ENCODE measurements at regions not wholly inside any gene's neighbourhood (a gene's known extent, or its start where the extent isn't known, plus 50 kb on each side); places are given as distances from the start of the nearest gene placed in this dataset.

DNA sequence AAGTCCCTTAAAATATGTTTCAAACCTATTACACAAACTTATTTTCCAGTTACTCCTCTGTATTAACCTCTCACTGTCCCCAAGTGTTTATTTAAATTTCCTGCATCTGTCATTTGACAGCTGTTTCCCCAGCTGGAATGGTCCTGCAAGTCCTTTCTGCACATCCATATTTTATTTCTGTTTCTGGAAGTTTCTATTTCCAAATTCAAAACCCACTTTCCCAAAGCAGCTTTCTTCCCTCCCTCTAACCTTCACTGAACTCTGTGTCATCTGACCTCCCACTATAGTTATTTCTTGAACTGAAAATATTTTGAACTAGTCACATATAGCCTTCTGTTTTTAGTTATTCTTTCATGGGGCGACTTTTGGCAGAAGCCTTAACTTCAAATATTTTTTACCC lies 459.4 kb upstream of the MC4R start:
- H3K36me3 Mint-ChIP-seq (ENCODE audit: low read depth, unreplicated experiment) = no peaks in the 10 kb centered on the region

DNA sequence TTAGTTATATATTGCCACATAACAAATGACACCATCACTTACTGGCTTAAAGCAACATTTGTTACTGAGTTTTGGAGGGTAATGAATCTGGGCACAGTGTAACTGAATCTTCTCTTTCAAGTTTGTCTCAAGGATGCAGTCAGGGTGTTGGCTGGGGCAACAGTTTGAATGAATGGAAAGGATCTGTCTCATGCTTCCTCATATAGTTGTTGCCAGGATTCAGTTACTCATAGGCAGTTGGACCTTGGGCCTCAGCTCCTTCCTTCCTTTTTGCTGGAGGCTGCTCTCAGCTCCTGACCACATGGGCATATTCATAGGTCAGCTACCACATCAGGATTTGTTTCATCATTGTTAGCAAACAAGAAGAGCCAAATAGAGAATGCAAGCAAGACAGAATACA lies 466.1 kb upstream of the MC4R start:
- no peak overlapping the region for H3K4me3 Mint-ChIP-seq (ENCODE audit: unreplicated experiment)
- H3K36me3 Mint-ChIP-seq (ENCODE audit: low read depth, unreplicated experiment) = no peaks in the 10 kb centered on the region
- Histone ChIP-seq H3K4me1 (ENCODE audit: insufficient read depth, low read length) (no peaks in the 10 kb centered on the region), H3K4me3 (ENCODE audit: insufficient read depth, low read depth, low read length) (no peak overlapping the region), H3K9me3 (ENCODE audit: insufficient read depth, low read depth, low read length) (no peaks in the 10 kb centered on the region), H4K20me1 (ENCODE audit: insufficient read depth, low read length) (no peaks in the 10 kb centered on the region), H3K27me3 (ENCODE audit: insufficient read depth, low read length) (no peaks in the 10 kb centered on the region), H3K36me3 (ENCODE audit: insufficient read depth, low read length) (no peaks in the 10 kb centered on the region), H3K27ac (ENCODE audit: low read depth, low read length) (no peak overlapping the region), H2AFZ (ENCODE audit: low read depth, low read length) (no peak overlapping the region), H3K9ac (ENCODE audit: low read length) (no peak overlapping the region), H3K4me2 (ENCODE audit: low read length) (no peak overlapping the region), H3K79me2 (ENCODE audit: insufficient read depth, low read length) (no peaks in the 10 kb centered on the region)
- FAIRE-seq (no peak), DNase-seq (ENCODE audit: low read depth) (no peak)
- H3K4me1 Mint-ChIP-seq (ENCODE audit: low read depth, unreplicated experiment) = no peaks in the 10 kb centered on the region
- TF ChIP-seq EZH2 (IDR thresholded peaks at IDR 0.05; ENCODE audit: insufficient read depth, low read length) = no peak
- TF ChIP-seq, protein P1, sequence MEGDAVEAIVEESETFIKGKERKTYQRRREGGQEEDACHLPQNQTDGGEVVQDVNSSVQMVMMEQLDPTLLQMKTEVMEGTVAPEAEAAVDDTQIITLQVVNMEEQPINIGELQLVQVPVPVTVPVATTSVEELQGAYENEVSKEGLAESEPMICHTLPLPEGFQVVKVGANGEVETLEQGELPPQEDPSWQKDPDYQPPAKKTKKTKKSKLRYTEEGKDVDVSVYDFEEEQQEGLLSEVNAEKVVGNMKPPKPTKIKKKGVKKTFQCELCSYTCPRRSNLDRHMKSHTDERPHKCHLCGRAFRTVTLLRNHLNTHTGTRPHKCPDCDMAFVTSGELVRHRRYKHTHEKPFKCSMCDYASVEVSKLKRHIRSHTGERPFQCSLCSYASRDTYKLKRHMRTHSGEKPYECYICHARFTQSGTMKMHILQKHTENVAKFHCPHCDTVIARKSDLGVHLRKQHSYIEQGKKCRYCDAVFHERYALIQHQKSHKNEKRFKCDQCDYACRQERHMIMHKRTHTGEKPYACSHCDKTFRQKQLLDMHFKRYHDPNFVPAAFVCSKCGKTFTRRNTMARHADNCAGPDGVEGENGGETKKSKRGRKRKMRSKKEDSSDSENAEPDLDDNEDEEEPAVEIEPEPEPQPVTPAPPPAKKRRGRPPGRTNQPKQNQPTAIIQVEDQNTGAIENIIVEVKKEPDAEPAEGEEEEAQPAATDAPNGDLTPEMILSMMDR (IDR thresholded peaks at IDR 0.05; ENCODE audit: insufficient read depth, low read depth, low read length) = no peak
- H3K9me3 Mint-ChIP-seq (ENCODE audit: unreplicated experiment) = no peaks in the 10 kb centered on the region
- no peak overlapping the region for H3K27ac Mint-ChIP-seq (ENCODE audit: unreplicated experiment)
- H3K27me3 Mint-ChIP-seq (ENCODE audit: low read depth, unreplicated experiment) = no peaks in the 10 kb centered on the region

More for the DNA sequence above, 459.4 kb upstream of the MC4R start:
- no peaks in the 10 kb centered on the region for H3K36me3 ChIP-seq (ENCODE audit: insufficient read depth, low read length)
- Mint-ChIP-seq H3K4me1 (ENCODE audit: low read depth, unreplicated experiment) (no peaks in the 10 kb centered on the region), H3K27me3 (ENCODE audit: low read depth, unreplicated experiment) (no peaks in the 10 kb centered on the region), H3K4me3 (ENCODE audit: unreplicated experiment) (no peak overlapping the region), H3K9me3 (ENCODE audit: unreplicated experiment) (no peaks in the 10 kb centered on the region), H3K27ac (ENCODE audit: unreplicated experiment) (no peak overlapping the region)
- H3K9ac ChIP-seq (ENCODE audit: low read length) = no peak overlapping the region
- no peaks in the 10 kb centered on the region for H3K9me3 ChIP-seq (ENCODE audit: insufficient read depth, low read depth, low read length)
- no peak for DNase-seq (ENCODE audit: low read depth)
- no peak overlapping the region for H3K4me2 ChIP-seq (ENCODE audit: low read length)
- no peaks in the 10 kb centered on the region for H4K20me1 ChIP-seq (ENCODE audit: insufficient read depth, low read length)
- H3K27ac ChIP-seq (ENCODE audit: low read depth, low read length) = no peak overlapping the region
- no peak overlapping the region for H2AFZ ChIP-seq (ENCODE audit: low read depth, low read length)
- no peak overlapping the region for H3K4me3 ChIP-seq (ENCODE audit: insufficient read depth, low read depth, low read length)
- H3K27me3 ChIP-seq (ENCODE audit: insufficient read depth, low read length) = no peaks in the 10 kb centered on the region
- no peak for FAIRE-seq
- TF ChIP-seq, protein P1 (IDR thresholded peaks at IDR 0.05; ENCODE audit: insufficient read depth, low read depth, low read length) = no peak
- no peak for TF ChIP-seq EZH2 (IDR thresholded peaks at IDR 0.05; ENCODE audit: insufficient read depth, low read length)
- no peaks in the 10 kb centered on the region for H3K4me1 ChIP-seq (ENCODE audit: insufficient read depth, low read length)
- no peaks in the 10 kb centered on the region for H3K79me2 ChIP-seq (ENCODE audit: insufficient read depth, low read length)

DNA sequence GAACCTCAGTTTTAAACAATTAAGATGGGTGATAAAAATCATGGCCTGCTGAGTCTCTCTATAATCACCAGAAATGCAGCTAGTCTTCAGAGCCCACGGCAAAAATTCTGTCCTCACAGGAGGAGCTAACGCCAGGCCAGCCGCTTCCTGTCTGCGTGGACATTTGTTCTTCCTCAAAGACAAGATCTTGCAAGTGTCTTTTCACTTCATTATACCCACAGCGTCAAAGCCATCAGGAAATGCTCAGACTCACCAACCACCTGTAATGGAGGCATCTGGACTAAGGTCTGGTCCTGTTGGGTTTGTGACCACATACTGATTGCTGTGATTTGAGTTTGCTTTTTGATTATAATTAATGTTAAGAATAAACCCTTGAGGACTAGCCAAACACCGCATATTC lies 473.8 kb upstream of the MC4R start:
- no peak overlapping the region for H3K4me3 ChIP-seq (ENCODE audit: insufficient read depth, low read depth, low read length)
- H2AFZ ChIP-seq (ENCODE audit: low read depth, low read length) = no peak overlapping the region
- no peaks in the 10 kb centered on the region for H3K4me1 ChIP-seq (ENCODE audit: insufficient read depth, low read length)
- no peaks in the 10 kb centered on the region for H4K20me1 ChIP-seq (ENCODE audit: insufficient read depth, low read length)
- no peaks in the 10 kb centered on the region for H3K79me2 ChIP-seq (ENCODE audit: insufficient read depth, low read length)
- Mint-ChIP-seq H3K36me3 (ENCODE audit: low read depth, unreplicated experiment) (no peaks in the 10 kb centered on the region), H3K4me3 (ENCODE audit: unreplicated experiment) (no peak overlapping the region), H3K4me1 (ENCODE audit: low read depth, unreplicated experiment) (no peaks in the 10 kb centered on the region), H3K27ac (ENCODE audit: unreplicated experiment) (no peak overlapping the region), H3K27me3 (ENCODE audit: low read depth, unreplicated experiment) (no peaks in the 10 kb centered on the region), H3K9me3 (ENCODE audit: unreplicated experiment) (peaks cover 3% of the 10 kb centered on the region)
- H3K27me3 ChIP-seq (ENCODE audit: insufficient read depth, low read length) = no peaks in the 10 kb centered on the region
- H3K9ac ChIP-seq (ENCODE audit: low read length) = no peak overlapping the region
- H3K9me3 ChIP-seq (ENCODE audit: insufficient read depth, low read depth, low read length) = no peaks in the 10 kb centered on the region
- FAIRE-seq (no peak), DNase-seq (ENCODE audit: low read depth) (no peak)
- H3K36me3 ChIP-seq (ENCODE audit: insufficient read depth, low read length) = no peaks in the 10 kb centered on the region
- no peak overlapping the region for H3K4me2 ChIP-seq (ENCODE audit: low read length)
- H3K27ac ChIP-seq (ENCODE audit: low read depth, low read length) = no peak overlapping the region
- TF ChIP-seq, protein P1 (IDR thresholded peaks at IDR 0.05; ENCODE audit: insufficient read depth, low read depth, low read length) = no peak
- no peak for TF ChIP-seq EZH2 (IDR thresholded peaks at IDR 0.05; ENCODE audit: insufficient read depth, low read length)

All from astrocyte (in vitro differentiated cells and primary cell).